Effector memory CD8-positive, alpha-beta T cell (primary cell): ENCODE measurements at regions not wholly inside any gene's neighbourhood (a gene's known extent, or its start where the extent isn't known, plus 50 kb on each side); places are given as distances from the start of the nearest gene placed in this dataset.
A peak's percentile ranks its signal among the peaks of the same experiment; 100 is the strongest.
"Not testable (repeated sequence)": the region's sequence is repeated elsewhere in the genome, so short reads cannot be mapped to it uniquely, and the experiment has no call there.

Experiments used
- ATAC-seq: fragments of 150-1000 bp; cut with Tn5 transposase; replicated peaks from 2 replicates; pipeline ENCODE4 v1.10.0; 2021; ENCODE audit warnings: mild to moderate bottlenecking, moderate library complexity
- DNase-seq, 3 experiments: peaks; one replicate each; pipeline ENCODE4 v3.0.0; 2021
- H3K27ac Mint-ChIP-seq, 2 donors: one replicate each; pipeline ENCODE4 v1.8.0; 2022; ENCODE audit warnings: mild to moderate bottlenecking in 2 of 2, mixed read lengths in 2 of 2, moderate library complexity in 2 of 2
- H3K27me3 Mint-ChIP-seq, 2 donors: one replicate each; pipeline ENCODE4 v1.8.0; 2022; ENCODE audit warnings: mixed read lengths in 2 of 2
- H3K36me3 Mint-ChIP-seq: one replicate; pipeline ENCODE4 v1.8.0; 2022; ENCODE audit warnings: mild to moderate bottlenecking, moderate library complexity, mixed read lengths; ENCODE audit not compliant: insufficient read depth
- H3K4me1 Mint-ChIP-seq, 2 donors: one replicate each; pipeline ENCODE4 v1.8.0; 2022; ENCODE audit warnings: low read depth in 2 of 2, mixed read lengths in 2 of 2
- H3K4me3 Mint-ChIP-seq, 2 donors: one replicate each; pipeline ENCODE4 v1.8.0; 2022; ENCODE audit warnings: mild to moderate bottlenecking in 2 of 2, mixed read lengths in 2 of 2, moderate library complexity in 2 of 2
- H3K9me3 Mint-ChIP-seq, 2 donors: one replicate each; pipeline ENCODE4 v1.8.0; 2022; ENCODE audit warnings: mixed read lengths in 2 of 2

- Mint-ChIP-seq H3K27ac (no peak overlapping the region), H3K27me3 (peaks cover 6 to 10% of the 10 kb centered on the region in 2 donors), H3K4me3 (no peak overlapping the region), H3K9me3 (peaks cover 2 to 23% of the 10 kb centered on the region in 2 donors), H3K36me3 (no peaks in the 10 kb centered on the region), H3K4me1 (no peaks in the 10 kb centered on the region)
- ATAC-seq (no peak), DNase-seq (no peak)
These were observed 240.3 kb downstream of the LRATD1 start for GRCh38 chr2:14872779-14873325.

- H3K36me3 Mint-ChIP-seq = no peaks in the 10 kb centered on the region
- H3K4me3 Mint-ChIP-seq = no peak overlapping the region
- H3K27me3 Mint-ChIP-seq = peaks cover 0 to 5% of the 10 kb centered on the region in 2 donors
- DNase-seq (no peak), ATAC-seq (no peak)
- H3K27ac Mint-ChIP-seq = no peak overlapping the region
- H3K4me1 Mint-ChIP-seq = no peaks in the 10 kb centered on the region
- peaks cover 2 to 7% of the 10 kb centered on the region in 2 donors for H3K9me3 Mint-ChIP-seq
These were observed 249.3 kb downstream of the LRATD1 start for GRCh38 chr2:14881651-14882327.

- no peaks in the 10 kb centered on the region for H3K27me3 Mint-ChIP-seq
- no peak for ATAC-seq
These were observed 252.1 kb downstream of the LRATD1 start for GRCh38 chr2:14884651-14885050.

GRCh38 chr2:14891546-14891945 lies 259.0 kb downstream of the LRATD1 start:
- H3K9me3 Mint-ChIP-seq = no peaks in the 10 kb centered on the region
- ATAC-seq (no peak), DNase-seq (no peak)
- no peaks in the 10 kb centered on the region for H3K4me1 Mint-ChIP-seq
- H3K36me3 Mint-ChIP-seq = no peaks in the 10 kb centered on the region
- H3K27me3 Mint-ChIP-seq = peaks cover 0 to 6% of the 10 kb centered on the region in 2 donors
- H3K27ac Mint-ChIP-seq = no peak overlapping the region
- H3K4me3 Mint-ChIP-seq = no peak overlapping the region

More at GRCh38 chr2:14884651-14885050, 252.1 kb downstream of the LRATD1 start:
- Mint-ChIP-seq H3K27ac (no peak overlapping the region), H3K4me1 (no peaks in the 10 kb centered on the region), H3K9me3 (no peaks in the 10 kb centered on the region), H3K36me3 (no peaks in the 10 kb centered on the region), H3K4me3 (no peak overlapping the region)
- DNase-seq = no peak

- no peaks in the 10 kb centered on the region for H3K9me3 Mint-ChIP-seq
- no peak overlapping the region for H3K27ac Mint-ChIP-seq
- ATAC-seq (no peak), DNase-seq (no peak)
- H3K4me3 Mint-ChIP-seq = no peak overlapping the region
- peaks cover 7 to 12% of the 10 kb centered on the region in 2 donors for H3K27me3 Mint-ChIP-seq
- no peaks in the 10 kb centered on the region for H3K4me1 Mint-ChIP-seq
- H3K36me3 Mint-ChIP-seq = no peaks in the 10 kb centered on the region
These were observed 264.0 kb downstream of the LRATD1 start for GRCh38 chr2:14896330-14897030.

- no peaks in the 10 kb centered on the region for H3K4me1 Mint-ChIP-seq
- no peak overlapping the region for H3K27ac Mint-ChIP-seq
- H3K9me3 Mint-ChIP-seq = peaks cover 0 to 2% of the 10 kb centered on the region in 2 donors
- H3K36me3 Mint-ChIP-seq = no peaks in the 10 kb centered on the region
- ATAC-seq (no peak), DNase-seq (no peak)
- H3K27me3 Mint-ChIP-seq = peaks cover 7 to 12% of the 10 kb centered on the region in 2 donors
- H3K4me3 Mint-ChIP-seq = no peak overlapping the region
These were observed 267.3 kb downstream of the LRATD1 start for GRCh38 chr2:14899621-14900414.

- ATAC-seq (no peak), DNase-seq (no peak)
- Mint-ChIP-seq H3K27me3 (peaks cover 7 to 12% of the 10 kb centered on the region in 2 donors), H3K4me3 (no peak overlapping the region), H3K27ac (no peak overlapping the region), H3K36me3 (no peaks in the 10 kb centered on the region), H3K9me3 (peaks cover 0 to 2% of the 10 kb centered on the region in 2 donors), H3K4me1 (no peaks in the 10 kb centered on the region)
These were observed 269.2 kb downstream of the LRATD1 start for GRCh38 chr2:14901737-14902136.

GRCh38 chr2:14902953-14903352 lies 270.4 kb downstream of the LRATD1 start:
- Mint-ChIP-seq H3K4me1 (no peaks in the 10 kb centered on the region), H3K27me3 (peaks cover 6 to 7% of the 10 kb centered on the region in 2 donors), H3K4me3 (no peak overlapping the region), H3K27ac (no peak overlapping the region), H3K9me3 (peaks cover 0 to 2% of the 10 kb centered on the region in 2 donors), H3K36me3 (no peaks in the 10 kb centered on the region)
- DNase-seq = no peak
- ATAC-seq = no peak

- Mint-ChIP-seq H3K4me3 (no peak overlapping the region), H3K4me1 (no peaks in the 10 kb centered on the region), H3K27me3 (peaks cover 6 to 7% of the 10 kb centered on the region in 2 donors), H3K27ac (no peak overlapping the region), H3K36me3 (no peaks in the 10 kb centered on the region), H3K9me3 (peaks cover 0 to 2% of the 10 kb centered on the region in 2 donors)
- ATAC-seq = peak; percentile 68
- DNase-seq = peak; percentile 11 to 22 (median 17)
These were observed 271.3 kb downstream of the LRATD1 start for GRCh38 chr2:14903709-14904374.

- not testable (repeated sequence) for H3K27ac Mint-ChIP-seq, DNase-seq, H3K27me3 Mint-ChIP-seq, H3K4me3 Mint-ChIP-seq, H3K9me3 Mint-ChIP-seq, ATAC-seq, H3K4me1 Mint-ChIP-seq, H3K36me3 Mint-ChIP-seq
These were observed 271.9 kb downstream of the LRATD1 start for GRCh38 chr2:14904378-14904777.

GRCh38 chr2:14905571-14905970 lies 273.1 kb downstream of the LRATD1 start:
- no peak overlapping the region for H3K4me3 Mint-ChIP-seq

GRCh38 chr2:14907014-14907612 lies 274.6 kb downstream of the LRATD1 start:
- Mint-ChIP-seq H3K36me3 (no peaks in the 10 kb centered on the region), H3K4me1 (no peaks in the 10 kb centered on the region), H3K9me3 (peaks cover 0 to 2% of the 10 kb centered on the region in 2 donors), H3K27ac (no peak overlapping the region), H3K27me3 (peaks cover 0 to 6% of the 10 kb centered on the region in 2 donors), H3K4me3 (no peak overlapping the region)
- DNase-seq (no peak), ATAC-seq (no peak)

More at GRCh38 chr2:14905571-14905970, 273.1 kb downstream of the LRATD1 start:
- no peak for DNase-seq
- Mint-ChIP-seq H3K27ac (no peak overlapping the region), H3K9me3 (peaks cover 0 to 2% of the 10 kb centered on the region in 2 donors), H3K27me3 (peaks cover 0 to 6% of the 10 kb centered on the region in 2 donors), H3K4me1 (no peaks in the 10 kb centered on the region), H3K36me3 (no peaks in the 10 kb centered on the region)
- no peak for ATAC-seq
